ENCODE measurements at regions not wholly inside any gene's neighbourhood (a gene's known extent, or its start where the extent isn't known, plus 50 kb on each side); places are given as distances from the start of the nearest gene placed in this dataset.

- Histone ChIP-seq H3K4me3 (no peak overlapping the region), H3K9me3 (no peaks in the 10 kb centered on the region), H3K27me3 (ENCODE audit: insufficient read depth in 3 of 3, low read length in 2 of 3) (no peaks in the 10 kb centered on the region), H3K4me1 (no peaks in the 10 kb centered on the region), H3K27ac (no peak overlapping the region), H3K36me3 (ENCODE audit: insufficient read depth in 1 of 2, low read depth in 1 of 2) (no peaks in the 10 kb centered on the region)
- intact Hi-C loops (cut with DNase I) = no loop called here
- no peak for DNase-seq
- 94 to 96% (median 95%) methylated on average over 5 of the region's 5 CpGs for WGBS, 3 donors
- TF ChIP-seq CTCF (IDR thresholded peaks at IDR 0.05) = no peak
- ATAC-seq = no peak
These were observed 66.2 kb upstream of the PHACTR2 start for GRCh38 chr6:143611580-143611979.

GRCh38 chr6:143609972-143610371 lies 67.8 kb upstream of the PHACTR2 start:
- H3K27ac ChIP-seq = no peak overlapping the region
- WGBS, 3 donors = 90 to 96% (median 90%) methylated on average over 1 of the region's 1 CpG
- TF ChIP-seq CTCF (IDR thresholded peaks at IDR 0.05) = no peak
- H3K36me3 ChIP-seq (ENCODE audit: insufficient read depth in 1 of 2, low read depth in 1 of 2) = no peaks in the 10 kb centered on the region
- intact Hi-C loops (cut with DNase I) = no loop called here
- no peaks in the 10 kb centered on the region for H3K27me3 ChIP-seq (ENCODE audit: insufficient read depth in 3 of 3, low read length in 2 of 3)
- H3K4me3 ChIP-seq = no peak overlapping the region
- H3K9me3 ChIP-seq = no peaks in the 10 kb centered on the region
- ATAC-seq = no peak
- DNase-seq = no peak
- H3K4me1 ChIP-seq = no peaks in the 10 kb centered on the region

- TF ChIP-seq CTCF (IDR thresholded peaks at IDR 0.05) = no peak
- WGBS, 3 donors = 76 to 96% (median 86%) methylated on average over 1 of the region's 1 CpG
- Histone ChIP-seq H3K9me3 (no peaks in the 10 kb centered on the region), H3K27me3 (ENCODE audit: insufficient read depth in 3 of 3, low read length in 2 of 3) (no peaks in the 10 kb centered on the region), H3K4me1 (no peaks in the 10 kb centered on the region), H3K4me3 (no peak overlapping the region), H3K36me3 (ENCODE audit: insufficient read depth in 1 of 2, low read depth in 1 of 2) (no peaks in the 10 kb centered on the region), H3K27ac (no peak overlapping the region)
- intact Hi-C loops (cut with DNase I) = no loop called here
- DNase-seq (no peak), ATAC-seq (no peak)
These were observed 68.3 kb upstream of the PHACTR2 start for GRCh38 chr6:143609501-143609900.

- no peak for TF ChIP-seq CTCF (IDR thresholded peaks at IDR 0.05)
- intact Hi-C loops (cut with DNase I) = no loop called here
- WGBS, 3 donors = 85 to 89% (median 88%) methylated on average over 5 of the region's 5 CpGs
These were observed 68.9 kb upstream of the PHACTR2 start for GRCh38 chr6:143608906-143609305.

GRCh38 chr6:143607974-143608373 lies 69.8 kb upstream of the PHACTR2 start:
- intact Hi-C loops (cut with DNase I) = no loop called here
- H3K36me3 ChIP-seq (ENCODE audit: insufficient read depth in 1 of 2, low read depth in 1 of 2) = no peaks in the 10 kb centered on the region
- no peaks in the 10 kb centered on the region for H3K4me1 ChIP-seq
- no peak for DNase-seq
- H3K27me3 ChIP-seq (ENCODE audit: insufficient read depth in 3 of 3, low read length in 2 of 3) = no peaks in the 10 kb centered on the region
- H3K4me3 ChIP-seq = no peak overlapping the region
- H3K27ac ChIP-seq = no peak overlapping the region
- no peak for TF ChIP-seq CTCF (IDR thresholded peaks at IDR 0.05)
- ATAC-seq = no peak
- WGBS, 3 donors = 45 to 59% (median 54%) methylated on average over 7 of the region's 7 CpGs
- no peaks in the 10 kb centered on the region for H3K9me3 ChIP-seq

More at GRCh38 chr6:143608906-143609305, 68.9 kb upstream of the PHACTR2 start:
- Histone ChIP-seq H3K9me3 (no peaks in the 10 kb centered on the region), H3K36me3 (ENCODE audit: insufficient read depth in 1 of 2, low read depth in 1 of 2) (no peaks in the 10 kb centered on the region), H3K4me3 (no peak overlapping the region), H3K4me1 (no peaks in the 10 kb centered on the region), H3K27me3 (ENCODE audit: insufficient read depth in 3 of 3, low read length in 2 of 3) (no peaks in the 10 kb centered on the region), H3K27ac (no peak overlapping the region)
- no peak for DNase-seq
- ATAC-seq = no peak
